Lower lobe of right lung (tissue), 2 donors: ENCODE measurements at regions not wholly inside any gene's neighbourhood (a gene's known extent, or its start where the extent isn't known, plus 50 kb on each side); places are given as distances from the start of the nearest gene placed in this dataset.

Source experiments
- ATAC-seq, 2 donors: fragments of 200-7000 bp; cut with Tn5 transposase; one replicate each; pipeline ENCODE4 v1.9.1; 2020 to 2022; ENCODE audit warnings: mild to moderate bottlenecking in 2 of 2, moderate library complexity in 2 of 2
- DNase-seq: peaks from one replicate; pipeline ENCODE4 v3.0.0-alpha.2; 2020
- H3K27ac ChIP-seq: fragments of 200-600 bp; one replicate; pipeline ENCODE4 v1.8.0; 2022
- H3K27me3 ChIP-seq: fragments of 200-600 bp; one replicate; pipeline ENCODE4 v1.8.0; 2022; ENCODE audit warnings: low read depth
- H3K36me3 ChIP-seq: fragments of 200-600 bp; one replicate; pipeline ENCODE4 v1.8.0; 2022; ENCODE audit warnings: mild to moderate bottlenecking
- H3K4me1 ChIP-seq: fragments of 200-600 bp; one replicate; pipeline ENCODE4 v1.8.0; 2022
- H3K4me3 ChIP-seq: fragments of 200-600 bp; one replicate; pipeline ENCODE4 v1.8.0; 2022; ENCODE audit warnings: mild to moderate bottlenecking
- H3K9me3 ChIP-seq: fragments of 200-600 bp; one replicate; pipeline ENCODE4 v1.8.0; 2022
- CTCF ChIP-seq: fragments of 200-600 bp; IDR thresholded peaks from one replicate; pipeline ENCODE4 v1.8.0; 2022; ENCODE audit warnings: antibody characterized with exemption, mild to moderate bottlenecking
- intact Hi-C: fragments of 100-400 bp; cut with DNase I; formaldehyde crosslinking; loops from one replicate; pipeline ENCODE4 v1.11.0; 2022
- donor health status: DM: no; HTN: yes; CAD: no; lungs with severe emphysema.

GRCh38 chrX:116290359-116290758 lies 119.8 kb downstream of the AGTR2 start:
- ATAC-seq, result no peak
- TF ChIP-seq CTCF, result no peak
- no peak for DNase-seq

GRCh38 chrX:116292183-116292582 lies 121.6 kb downstream of the AGTR2 start:
- no peak for TF ChIP-seq CTCF
- Histone ChIP-seq H3K36me3 (no peaks in the 10 kb centered on the region), H3K27ac (no peak overlapping the region), H3K27me3 (no peaks in the 10 kb centered on the region), H3K9me3 (no peaks in the 10 kb centered on the region), H3K4me3 (no peak overlapping the region), H3K4me1 (no peaks in the 10 kb centered on the region)
- DNase-seq (no peak), ATAC-seq (no peak)
- intact Hi-C loops, result no loop called here

More at GRCh38 chrX:116290359-116290758, 119.8 kb downstream of the AGTR2 start:
- Histone ChIP-seq H3K27me3 (no peaks in the 10 kb centered on the region), H3K36me3 (no peaks in the 10 kb centered on the region), H3K4me1 (no peaks in the 10 kb centered on the region), H3K27ac (no peak overlapping the region), H3K9me3 (no peaks in the 10 kb centered on the region), H3K4me3 (no peak overlapping the region)
- intact Hi-C loops, result no loop called here

GRCh38 chrX:116298956-116299355 lies 128.4 kb downstream of the AGTR2 start:
- Histone ChIP-seq H3K27me3 (no peaks in the 10 kb centered on the region), H3K4me1 (no peaks in the 10 kb centered on the region), H3K27ac (no peak overlapping the region), H3K36me3 (no peaks in the 10 kb centered on the region), H3K4me3 (no peak overlapping the region), H3K9me3 (no peaks in the 10 kb centered on the region)
- ATAC-seq, result no peak
- intact Hi-C loops, result no loop called here
- TF ChIP-seq CTCF, result no peak
- DNase-seq, result no peak

- intact Hi-C loops, result no loop called here
- H3K27ac ChIP-seq, result no peak overlapping the region
- ATAC-seq, result no peak
Measured at GRCh38 chrX:116306218-116306617, 130.2 kb upstream of the SLC6A14 start.

GRCh38 chrX:116317409-116317808 lies 119.0 kb upstream of the SLC6A14 start:
- no peak overlapping the region for H3K27ac ChIP-seq
- peak; percentile 56 to 67 for ATAC-seq
- H3K4me3 ChIP-seq, result no peak overlapping the region
- no peaks in the 10 kb centered on the region for H3K4me1 ChIP-seq
- DNase-seq, result peak; percentile 59
- intact Hi-C loops, result no loop called here
- H3K27me3 ChIP-seq, result no peaks in the 10 kb centered on the region
- H3K36me3 ChIP-seq, result no peaks in the 10 kb centered on the region
- no peaks in the 10 kb centered on the region for H3K9me3 ChIP-seq
- no peak for TF ChIP-seq CTCF

More at GRCh38 chrX:116306218-116306617, 130.2 kb upstream of the SLC6A14 start:
- no peak overlapping the region for H3K4me3 ChIP-seq
- no peaks in the 10 kb centered on the region for H3K9me3 ChIP-seq
- H3K27me3 ChIP-seq, result no peaks in the 10 kb centered on the region
- H3K36me3 ChIP-seq, result no peaks in the 10 kb centered on the region
- DNase-seq, result no peak
- TF ChIP-seq CTCF, result no peak
- H3K4me1 ChIP-seq, result no peaks in the 10 kb centered on the region

GRCh38 chrX:116318672-116319071 lies 117.7 kb upstream of the SLC6A14 start:
- no peak for ATAC-seq
- H3K4me1 ChIP-seq, result no peaks in the 10 kb centered on the region
- DNase-seq, result no peak
- no peak overlapping the region for H3K27ac ChIP-seq
- no peak for TF ChIP-seq CTCF
- no peak overlapping the region for H3K4me3 ChIP-seq
- no peaks in the 10 kb centered on the region for H3K36me3 ChIP-seq
- H3K27me3 ChIP-seq, result no peaks in the 10 kb centered on the region
- intact Hi-C loops, result no loop called here
- H3K9me3 ChIP-seq, result no peaks in the 10 kb centered on the region
